ENCODE measurements at regions not wholly inside any gene's neighbourhood (a gene's known extent, or its start where the extent isn't known, plus 50 kb on each side); places are given as distances from the start of the nearest gene placed in this dataset.

- H3K4me1 ChIP-seq, result no peaks in the 10 kb centered on the region
- no peaks in the 10 kb centered on the region for H3K27me3 ChIP-seq
- H3K36me3 ChIP-seq, result no peaks in the 10 kb centered on the region
- H3K4me3 ChIP-seq, result no peak overlapping the region
- TF ChIP-seq, protein P1, sequence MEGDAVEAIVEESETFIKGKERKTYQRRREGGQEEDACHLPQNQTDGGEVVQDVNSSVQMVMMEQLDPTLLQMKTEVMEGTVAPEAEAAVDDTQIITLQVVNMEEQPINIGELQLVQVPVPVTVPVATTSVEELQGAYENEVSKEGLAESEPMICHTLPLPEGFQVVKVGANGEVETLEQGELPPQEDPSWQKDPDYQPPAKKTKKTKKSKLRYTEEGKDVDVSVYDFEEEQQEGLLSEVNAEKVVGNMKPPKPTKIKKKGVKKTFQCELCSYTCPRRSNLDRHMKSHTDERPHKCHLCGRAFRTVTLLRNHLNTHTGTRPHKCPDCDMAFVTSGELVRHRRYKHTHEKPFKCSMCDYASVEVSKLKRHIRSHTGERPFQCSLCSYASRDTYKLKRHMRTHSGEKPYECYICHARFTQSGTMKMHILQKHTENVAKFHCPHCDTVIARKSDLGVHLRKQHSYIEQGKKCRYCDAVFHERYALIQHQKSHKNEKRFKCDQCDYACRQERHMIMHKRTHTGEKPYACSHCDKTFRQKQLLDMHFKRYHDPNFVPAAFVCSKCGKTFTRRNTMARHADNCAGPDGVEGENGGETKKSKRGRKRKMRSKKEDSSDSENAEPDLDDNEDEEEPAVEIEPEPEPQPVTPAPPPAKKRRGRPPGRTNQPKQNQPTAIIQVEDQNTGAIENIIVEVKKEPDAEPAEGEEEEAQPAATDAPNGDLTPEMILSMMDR (IDR thresholded peaks at IDR 0.05), result no peak
- H3K27ac ChIP-seq, result no peak overlapping the region
- no peak for DNase-seq (ENCODE audit: low spot score in 2 of 2)
- H3K9me3 ChIP-seq, result no peaks in the 10 kb centered on the region
- intact Hi-C loops (cut with DNase I), result no loop called here
These were observed 147.9 kb downstream of the PTCSC3 start for GRCh38 chr14:36028665-36029064.

- Histone ChIP-seq H3K36me3 (no peaks in the 10 kb centered on the region), H3K27ac (no peak overlapping the region), H3K4me1 (no peaks in the 10 kb centered on the region), H3K9me3 (no peaks in the 10 kb centered on the region), H3K4me3 (no peak overlapping the region), H3K27me3 (no peaks in the 10 kb centered on the region)
- TF ChIP-seq, protein P1 (IDR thresholded peaks at IDR 0.05), result no peak
- no peak for DNase-seq (ENCODE audit: low spot score in 2 of 2)
- intact Hi-C loops (cut with DNase I), result no loop called here
These were observed 148.3 kb downstream of the PTCSC3 start for GRCh38 chr14:36028218-36028617.

DNA sequence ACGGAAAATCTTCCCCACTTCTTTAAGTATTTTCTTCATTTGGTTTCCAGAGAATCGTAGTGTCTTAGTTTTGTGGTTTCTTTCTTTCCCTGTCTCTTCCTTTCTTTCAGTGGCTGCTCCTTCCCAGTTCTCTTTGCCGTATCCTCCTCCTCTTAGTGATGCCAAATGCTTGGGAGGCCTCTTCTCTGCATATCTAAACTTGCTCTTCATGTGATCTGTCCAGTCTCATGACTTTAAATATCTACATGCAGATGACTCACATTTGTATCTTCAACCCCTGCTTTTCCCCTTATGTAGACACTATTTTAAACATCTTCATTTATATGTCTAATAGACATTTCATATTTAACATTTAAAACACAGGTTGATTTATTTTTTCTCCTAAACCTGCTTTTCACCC, 149.2 kb downstream of the PTCSC3 start:
- intact Hi-C loops (cut with DNase I), result no loop called here

GRCh38 chr14:36022765-36023410, 153.6 kb downstream of the PTCSC3 start:
- H3K4me3 ChIP-seq, result no peak overlapping the region
- no peak for DNase-seq (ENCODE audit: low spot score in 2 of 2)
- no peak overlapping the region for H3K27ac ChIP-seq
- H3K4me1 ChIP-seq, result no peaks in the 10 kb centered on the region
- H3K9me3 ChIP-seq, result no peaks in the 10 kb centered on the region
- TF ChIP-seq, protein P1 (IDR thresholded peaks at IDR 0.05), result no peak
- H3K27me3 ChIP-seq, result no peaks in the 10 kb centered on the region
- intact Hi-C loops (cut with DNase I), result no loop called here
- H3K36me3 ChIP-seq, result no peaks in the 10 kb centered on the region

More for the DNA sequence above, 149.2 kb downstream of the PTCSC3 start:
- H3K36me3 ChIP-seq, result no peaks in the 10 kb centered on the region
- no peaks in the 10 kb centered on the region for H3K27me3 ChIP-seq
- H3K9me3 ChIP-seq, result no peaks in the 10 kb centered on the region
- no peaks in the 10 kb centered on the region for H3K4me1 ChIP-seq
- TF ChIP-seq, protein P1 (IDR thresholded peaks at IDR 0.05), result no peak
- no peak overlapping the region for H3K27ac ChIP-seq
- no peak for DNase-seq (ENCODE audit: low spot score in 2 of 2)
- no peak overlapping the region for H3K4me3 ChIP-seq

DNA sequence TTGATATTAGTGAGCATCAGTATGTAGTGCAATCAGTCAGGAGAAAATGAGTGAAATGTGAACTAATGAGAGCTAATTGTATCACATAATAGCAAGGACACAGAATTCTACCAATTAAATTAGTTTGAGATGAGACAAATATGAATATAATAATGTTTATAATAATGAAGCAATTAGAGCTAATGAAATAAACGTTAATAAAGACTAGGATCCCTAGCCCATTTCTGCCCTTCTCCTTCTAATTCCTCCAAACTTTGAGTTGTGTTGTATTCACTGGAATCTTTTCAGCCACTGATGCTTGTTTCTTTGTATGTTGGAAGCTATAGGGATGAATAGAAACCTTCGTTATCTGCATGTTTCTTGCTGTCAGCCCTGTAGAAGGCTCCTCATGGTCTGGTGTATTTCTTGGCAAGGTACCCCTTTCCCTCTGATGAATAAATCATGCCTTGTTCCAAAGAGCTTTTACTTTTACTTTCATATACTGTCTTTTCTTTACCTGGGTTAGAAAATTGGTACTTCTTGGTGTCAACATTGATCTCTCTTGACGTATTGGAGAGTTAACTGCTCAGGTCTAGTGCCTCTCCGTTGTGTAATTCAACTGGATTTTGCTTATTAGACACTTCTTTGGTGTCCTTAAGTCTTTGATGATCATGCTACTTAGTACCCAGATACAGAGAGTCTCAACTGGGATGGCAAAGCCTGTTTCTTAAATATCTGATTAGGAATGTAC, 154.8 kb downstream of the PTCSC3 start:
- Histone ChIP-seq H3K9me3 (no peaks in the 10 kb centered on the region), H3K4me1 (no peaks in the 10 kb centered on the region), H3K27ac (no peak overlapping the region), H3K27me3 (no peaks in the 10 kb centered on the region), H3K36me3 (no peaks in the 10 kb centered on the region), H3K4me3 (no peak overlapping the region)
- TF ChIP-seq, protein P1 (IDR thresholded peaks at IDR 0.05), result no peak
- intact Hi-C loops (cut with DNase I), result no loop called here
- no peak for DNase-seq (ENCODE audit: low spot score in 2 of 2)

Measured in ascending aorta (tissue), 2 donors.